ENCODE measurements at regions not wholly inside any gene's neighbourhood (a gene's known extent, or its start where the extent isn't known, plus 50 kb on each side); places are given as distances from the start of the nearest gene placed in this dataset.

GRCh38 chr16:14360326-14361037 is 269.6 kb downstream of the PARN start:
- TF ChIP-seq EP300 (IDR thresholded peaks at IDR 0.05) (no peak), CTCF (IDR thresholded peaks at IDR 0.05) (no peak), POLR2AphosphoS5 (IDR thresholded peaks at IDR 0.05) (no peak)

Measured in suprapubic skin (tissue), 4 donors.